Endothelial cell of umbilical vein (primary cell): ENCODE measurements at regions not wholly inside any gene's neighbourhood (a gene's known extent, or its start where the extent isn't known, plus 50 kb on each side); places are given as distances from the start of the nearest gene placed in this dataset.

Source experiments
- BruUV-seq: library from RNA; stranded (reverse); fragments of 400-500 nt; replicated peaks from 2 replicates; lab custom pipeline; 2021; lab: Mats Ljungman, UMichigan
- CTCF ChIA-PET: fragments of 300-600, 350-600 bp; sonication (Branson Sonifier 250); formaldehyde crosslinking; loops from one replicate; lab custom pipeline; 2021; ENCODE audit warnings: antibody characterized with exemption, inconsistent platforms; lab: Charles Lee
- POLR2A ChIA-PET: fragments of 300-600, 350-600 bp; sonication (Branson Sonifier 250); formaldehyde crosslinking; loops from one replicate; lab custom pipeline; 2021; ENCODE audit warnings: antibody characterized with exemption, inconsistent platforms; lab: Charles Lee
- DNase-seq: peaks from one replicate; pipeline ENCODE4 v3.0.0-alpha.2; 2011; ENCODE audit warnings: low read depth, low spot score
- FAIRE-seq: peaks from 2 replicates; lab custom pipeline; 2011; peaks lifted over from hg19 to GRCh38; lab: Jason Lieb, UNC
- H2AFZ ChIP-seq: 2 replicates; pipeline ENCODE4 v1.6.0; 2012; ENCODE audit warnings: low read depth, low read length, control low read depth, inconsistent platforms
- H3K27ac ChIP-seq: 2 replicates; pipeline ENCODE4 v1.5.1; 2011; ENCODE audit warnings: low read depth, mild to moderate bottlenecking, control low read depth, low read length, moderate library complexity; ENCODE audit not compliant: insufficient read depth
- H3K27me3 ChIP-seq, 2 experiments: 2 replicates each; pipeline versions ENCODE4 v1.6.0 to v1.6.1; 2011; ENCODE audit warnings: low read length in 2 of 2, mixed read lengths in 1 of 2; ENCODE audit not compliant: control insufficient read depth in 2 of 2, insufficient read depth in 2 of 2
- H3K36me3 ChIP-seq, 2 experiments: 2 replicates in 1 of 2; 3 replicates in 1 of 2; pipeline ENCODE4 v1.5.1; 2011; ENCODE audit warnings: low read length in 2 of 2, mild to moderate bottlenecking in 1 of 2, moderate library complexity in 1 of 2; ENCODE audit not compliant: control insufficient read depth in 2 of 2, insufficient read depth in 2 of 2; ENCODE audit errors: extremely low read depth in 1 of 2
- H3K4me1 ChIP-seq: 3 replicates; pipeline ENCODE4 v1.5.1; 2011; ENCODE audit warnings: mild to moderate bottlenecking, low read length; ENCODE audit not compliant: control insufficient read depth, insufficient read depth; ENCODE audit errors: extremely low read depth
- H3K4me2 ChIP-seq: 2 replicates; pipeline ENCODE4 v1.6.1; 2011; ENCODE audit warnings: low read length, control low read depth, mixed read lengths; ENCODE audit not compliant: insufficient read depth
- H3K4me3 ChIP-seq, 3 experiments: fragments of 200-600 bp in 1 of 3; sonication (generic), shearing (Covaris generic) in 1 of 3; replicated peaks in 1 of 3; 2 replicates each; pipeline ENCODE4 v1.5.1; 2011 to 2016; ENCODE audit warnings: control low read depth in 3 of 3, low read length in 3 of 3, mild to moderate bottlenecking in 2 of 3, inconsistent platforms in 1 of 3, low read depth in 1 of 3, moderate library complexity in 1 of 3; ENCODE audit not compliant: insufficient read depth in 1 of 3
- H3K79me2 ChIP-seq: 2 replicates; pipeline ENCODE4 v1.6.0; 2012; ENCODE audit warnings: low read length, inconsistent platforms; ENCODE audit not compliant: control insufficient read depth, insufficient read depth
- H3K9ac ChIP-seq: replicated peaks from 2 replicates; pipeline ENCODE3; 2011; ENCODE audit warnings: low read length, control low read depth; ENCODE audit not compliant: insufficient read depth; ENCODE audit errors: extremely low read depth
- H3K9me1 ChIP-seq: replicated peaks from 3 replicates; pipeline ENCODE4 v1.6.0; 2011; ENCODE audit warnings: mild to moderate bottlenecking, low read length; ENCODE audit not compliant: control insufficient read depth, insufficient read depth; ENCODE audit errors: extremely low read depth
- H3K9me3 ChIP-seq: replicated peaks from 2 replicates; pipeline ENCODE4 v1.5.1; 2012; ENCODE audit warnings: low read length, inconsistent platforms; ENCODE audit not compliant: control insufficient read depth, insufficient read depth
- H4K20me1 ChIP-seq: replicated peaks from 2 replicates; pipeline ENCODE3; 2011; ENCODE audit warnings: mild to moderate bottlenecking, low read length; ENCODE audit not compliant: control insufficient read depth, insufficient read depth; ENCODE audit errors: extremely low read depth
- CTCF ChIP-seq, 2 donors: IDR thresholded peaks; 1 replicate in 1 of 2; 2 replicates in 1 of 2; pipeline ENCODE4 v1.5.1; 2011; ENCODE audit warnings: low read length in 2 of 2, mild to moderate bottlenecking in 2 of 2, moderate library complexity in 2 of 2, control low read depth in 1 of 2, inconsistent platforms in 1 of 2, low read depth in 1 of 2; ENCODE audit not compliant: insufficient read depth in 1 of 2; ENCODE audit errors: extremely low read depth in 1 of 2
- FOS ChIP-seq: IDR thresholded peaks from 2 replicates; pipeline ENCODE4 v1.6.1; 2011; ENCODE audit warnings: mild to moderate bottlenecking, low read length, moderate library complexity, borderline replicate concordance; ENCODE audit not compliant: insufficient read depth
- GATA2 ChIP-seq: IDR thresholded peaks from 2 replicates; pipeline ENCODE4 v1.7.0; 2011; ENCODE audit warnings: low read depth, mild to moderate bottlenecking, moderate library complexity, mixed read lengths, low read length; ENCODE audit not compliant: insufficient read length, insufficient read depth
- MAX ChIP-seq: IDR thresholded peaks from 2 replicates; pipeline ENCODE4 v1.6.1; 2011; ENCODE audit not compliant: insufficient read depth, insufficient read length
- dilution Hi-C: fragments of 300-500 bp; cut with MboI; formaldehyde crosslinking; loops from one replicate; pipeline ENCODE4 v1.15.0; 2019; ENCODE audit warnings: low sequenced_read_pairs; ENCODE audit not compliant: extremely low pct_ligation_motif_present
- intact Hi-C: fragments of 100-400 bp; cut with micrococcal nuclease; formaldehyde crosslinking; loops from one replicate; pipeline ENCODE4 v1.10.0; 2022

- BruUV-seq, result no TSS peak
- Histone ChIP-seq H2AFZ (peak overlapping the region; percentile 1), H3K9ac (peak overlapping the region; percentile 65), H3K4me2 (peak overlapping the region; percentile 18), H3K9me3 (no peaks in the 10 kb centered on the region), H4K20me1 (no peaks in the 10 kb centered on the region), H3K79me2 (no peaks in the 10 kb centered on the region), H3K27me3 (no peaks in the 10 kb centered on the region), H3K9me1 (no peaks in the 10 kb centered on the region), H3K36me3 (no peaks in the 10 kb centered on the region), H3K4me1 (peaks cover 55% of the 10 kb centered on the region), H3K4me3 (no peak overlapping the region), H3K27ac (peak overlapping the region; percentile 85)
- POLR2A ChIA-PET, result interaction anchor here (0.6 to 2.4 kb wide), 10 partner anchors 27 to 490 kb away, joined by 3 to 16 read pairs (median 5); partner anchors contain the start of gene HES1
- FAIRE-seq, result peak; percentile 98
- intact Hi-C loops, result loop anchor here (1.0 to 2.0 kb wide), 6 partner anchors 16 to 490 kb away; no protein-coding TSS in a partner anchor
- CTCF ChIA-PET, result interaction anchor here (1.0 to 4.6 kb wide), 23 partner anchors 16 to 503 kb away, joined by 3 to 101 read pairs (median 7); partner anchors contain the start of gene HES1
- dilution Hi-C loops, result no loop called here
- TF ChIP-seq FOS, result peak; percentile 52
- peak; percentile 44 for TF ChIP-seq MAX
- TF ChIP-seq GATA2, result peak; percentile 44
- no peak for TF ChIP-seq CTCF (IDR thresholded peaks at IDR 0.05; ENCODE audit: extremely low read depth in 1 of 2, insufficient read depth in 1 of 2, low read depth in 1 of 2, low read length in 2 of 2)
- peak; percentile 87 for DNase-seq
Measured at GRCh38 chr3:194270627-194271459, 80.3 kb downstream of the CPN2 start.
